ENCODE measurements at regions not wholly inside any gene's neighbourhood (a gene's known extent, or its start where the extent isn't known, plus 50 kb on each side); places are given as distances from the start of the nearest gene placed in this dataset.
"Not testable (repeated sequence)": the region's sequence is repeated elsewhere in the genome, so short reads cannot be mapped to it uniquely, and the experiment has no call there.

GRCh38 chr6:98395610-98396166 lies 438.7 kb upstream of the POU3F2 start:
- TF ChIP-seq POLR2A (IDR thresholded peaks at IDR 0.05) (no peak), CTCF (IDR thresholded peaks at IDR 0.05) (no peak), EP300 (IDR thresholded peaks at IDR 0.05) (no peak), POLR2AphosphoS5 (IDR thresholded peaks at IDR 0.05) (no peak)
- DNase-seq = no peak
- H3K27ac ChIP-seq = no peak overlapping the region
- WGBS, 2 donors = 38 to 55% methylated on average over 1 of the region's 1 CpG
- no peak overlapping the region for H3K4me3 ChIP-seq
- H3K4me1 ChIP-seq = no peaks in the 10 kb centered on the region
- H3K9me3 ChIP-seq = no peaks in the 10 kb centered on the region
- no peaks in the 10 kb centered on the region for H3K36me3 ChIP-seq
- H3K27me3 ChIP-seq = no peaks in the 10 kb centered on the region
- intact Hi-C loops (cut with DNase I) = no loop called here

GRCh38 chr6:98416027-98416426 lies 418.3 kb upstream of the POU3F2 start:
- DNase-seq = no peak
- Histone ChIP-seq H3K9me3 (peaks cover 0 to 3% (median 0%) of the 10 kb centered on the region in 4 donors), H3K4me1 (no peaks in the 10 kb centered on the region), H3K4me3 (no peak overlapping the region), H3K27me3 (no peaks in the 10 kb centered on the region), H3K27ac (no peak overlapping the region), H3K36me3 (no peaks in the 10 kb centered on the region)
- WGBS, 2 donors = 73 to 79% methylated on average over 2 of the region's 2 CpGs
- TF ChIP-seq CTCF (IDR thresholded peaks at IDR 0.05) (no peak), POLR2AphosphoS5 (IDR thresholded peaks at IDR 0.05) (no peak), EP300 (IDR thresholded peaks at IDR 0.05) (no peak), POLR2A (IDR thresholded peaks at IDR 0.05) (no peak)
- intact Hi-C loops (cut with DNase I) = no loop called here

- H3K4me3 ChIP-seq; DNase-seq; H3K27me3 ChIP-seq; H3K36me3 ChIP-seq; intact Hi-C loops (cut with DNase I); H3K27ac ChIP-seq; H3K4me1 ChIP-seq; H3K9me3 ChIP-seq: not testable (repeated sequence)
- 83 to 85% methylated on average over 29 of the region's 30 CpGs for WGBS, 2 donors
Observed at GRCh38 chr6:98416497-98417158, 417.7 kb upstream of the POU3F2 start.

GRCh38 chr6:98433325-98434056 lies 400.9 kb upstream of the POU3F2 start:
- no peaks in the 10 kb centered on the region for H3K27me3 ChIP-seq
- intact Hi-C loops (cut with DNase I) = no loop called here
- no peak for DNase-seq
- 65 to 82% methylated on average over 3 of the region's 3 CpGs for WGBS, 2 donors
- H3K4me1 ChIP-seq = no peaks in the 10 kb centered on the region
- H3K4me3 ChIP-seq = no peak overlapping the region
- no peaks in the 10 kb centered on the region for H3K9me3 ChIP-seq
- H3K27ac ChIP-seq = no peak overlapping the region
- H3K36me3 ChIP-seq = no peaks in the 10 kb centered on the region
- TF ChIP-seq EP300 (IDR thresholded peaks at IDR 0.05) (no peak), POLR2AphosphoS5 (IDR thresholded peaks at IDR 0.05) (no peak), CTCF (IDR thresholded peaks at IDR 0.05) (no peak), POLR2A (IDR thresholded peaks at IDR 0.05) (no peak)

- Histone ChIP-seq H3K4me3 (no peak overlapping the region), H3K27me3 (no peaks in the 10 kb centered on the region), H3K36me3 (no peaks in the 10 kb centered on the region), H3K27ac (no peak overlapping the region), H3K9me3 (no peaks in the 10 kb centered on the region), H3K4me1 (no peaks in the 10 kb centered on the region)
- WGBS, 2 donors = 63 to 69% methylated on average over 1 of the region's 1 CpG
- no peak for DNase-seq
- intact Hi-C loops (cut with DNase I) = no loop called here
- TF ChIP-seq EP300 (IDR thresholded peaks at IDR 0.05) (no peak), CTCF (IDR thresholded peaks at IDR 0.05) (no peak), POLR2AphosphoS5 (IDR thresholded peaks at IDR 0.05) (no peak), POLR2A (IDR thresholded peaks at IDR 0.05) (no peak)
Observed at GRCh38 chr6:98443633-98444032, 390.7 kb upstream of the POU3F2 start.

All from sigmoid colon (tissue), 6 donors.